ENCODE measurements at regions not wholly inside any gene's neighbourhood (a gene's known extent, or its start where the extent isn't known, plus 50 kb on each side); places are given as distances from the start of the nearest gene placed in this dataset.

DNA sequence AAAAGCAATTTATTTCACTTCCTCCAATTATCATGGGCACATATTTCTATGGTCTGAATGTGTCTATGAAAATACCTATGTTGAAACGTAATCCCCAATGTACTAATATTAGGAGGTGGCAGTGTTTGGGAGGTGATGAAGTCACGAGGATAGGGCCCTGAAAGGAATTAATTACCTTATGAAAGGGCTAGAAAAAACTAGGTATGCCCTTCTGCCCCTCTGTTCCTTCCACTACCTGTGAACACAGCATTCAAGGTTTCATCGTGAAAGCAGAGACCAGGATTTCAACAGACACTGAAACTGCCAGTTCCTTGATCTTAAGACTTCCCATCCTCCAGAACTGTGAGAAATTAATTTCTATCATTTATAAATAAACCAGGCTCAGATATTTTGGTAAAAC lies 1037.1 kb upstream of the C9orf72 start:
- H3K27ac ChIP-seq = no peak overlapping the region
- TF ChIP-seq, protein P1, sequence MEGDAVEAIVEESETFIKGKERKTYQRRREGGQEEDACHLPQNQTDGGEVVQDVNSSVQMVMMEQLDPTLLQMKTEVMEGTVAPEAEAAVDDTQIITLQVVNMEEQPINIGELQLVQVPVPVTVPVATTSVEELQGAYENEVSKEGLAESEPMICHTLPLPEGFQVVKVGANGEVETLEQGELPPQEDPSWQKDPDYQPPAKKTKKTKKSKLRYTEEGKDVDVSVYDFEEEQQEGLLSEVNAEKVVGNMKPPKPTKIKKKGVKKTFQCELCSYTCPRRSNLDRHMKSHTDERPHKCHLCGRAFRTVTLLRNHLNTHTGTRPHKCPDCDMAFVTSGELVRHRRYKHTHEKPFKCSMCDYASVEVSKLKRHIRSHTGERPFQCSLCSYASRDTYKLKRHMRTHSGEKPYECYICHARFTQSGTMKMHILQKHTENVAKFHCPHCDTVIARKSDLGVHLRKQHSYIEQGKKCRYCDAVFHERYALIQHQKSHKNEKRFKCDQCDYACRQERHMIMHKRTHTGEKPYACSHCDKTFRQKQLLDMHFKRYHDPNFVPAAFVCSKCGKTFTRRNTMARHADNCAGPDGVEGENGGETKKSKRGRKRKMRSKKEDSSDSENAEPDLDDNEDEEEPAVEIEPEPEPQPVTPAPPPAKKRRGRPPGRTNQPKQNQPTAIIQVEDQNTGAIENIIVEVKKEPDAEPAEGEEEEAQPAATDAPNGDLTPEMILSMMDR (IDR thresholded peaks at IDR 0.05) = no peak
- no peaks in the 10 kb centered on the region for H3K9me3 ChIP-seq
- no peak overlapping the region for H3K4me3 ChIP-seq
- H3K36me3 ChIP-seq = no peaks in the 10 kb centered on the region
- H3K4me1 ChIP-seq = no peaks in the 10 kb centered on the region
- intact Hi-C loops (cut with DNase I) = no loop called here
- no peak for DNase-seq (ENCODE audit: low spot score in 2 of 2)
- H3K27me3 ChIP-seq = no peaks in the 10 kb centered on the region

DNA sequence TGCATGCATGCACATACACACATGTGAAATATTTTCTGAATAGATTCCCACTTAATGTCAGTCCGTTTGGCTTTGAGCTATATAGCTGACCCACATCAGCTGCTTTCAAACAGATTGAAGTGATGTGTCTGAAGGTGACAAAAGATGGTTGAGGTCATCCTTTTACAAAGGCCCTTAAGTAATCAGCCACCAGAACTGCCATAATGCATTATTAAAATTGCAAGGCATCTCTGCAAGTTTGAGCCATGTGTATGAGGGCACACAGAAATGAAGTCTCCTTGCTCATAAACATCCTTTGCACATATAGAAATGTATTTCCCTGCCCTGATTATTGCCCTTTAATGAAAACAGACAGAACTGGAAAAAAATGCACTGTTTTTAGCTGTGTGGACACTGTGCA lies 1043.0 kb upstream of the C9orf72 start:
- Histone ChIP-seq H3K36me3 (no peaks in the 10 kb centered on the region), H3K27ac (no peak overlapping the region), H3K4me1 (no peaks in the 10 kb centered on the region), H3K4me3 (no peak overlapping the region), H3K9me3 (no peaks in the 10 kb centered on the region), H3K27me3 (no peaks in the 10 kb centered on the region)
- DNase-seq (ENCODE audit: low spot score in 2 of 2) = no peak
- intact Hi-C loops (cut with DNase I) = no loop called here
- TF ChIP-seq, protein P1 (IDR thresholded peaks at IDR 0.05) = no peak

DNA sequence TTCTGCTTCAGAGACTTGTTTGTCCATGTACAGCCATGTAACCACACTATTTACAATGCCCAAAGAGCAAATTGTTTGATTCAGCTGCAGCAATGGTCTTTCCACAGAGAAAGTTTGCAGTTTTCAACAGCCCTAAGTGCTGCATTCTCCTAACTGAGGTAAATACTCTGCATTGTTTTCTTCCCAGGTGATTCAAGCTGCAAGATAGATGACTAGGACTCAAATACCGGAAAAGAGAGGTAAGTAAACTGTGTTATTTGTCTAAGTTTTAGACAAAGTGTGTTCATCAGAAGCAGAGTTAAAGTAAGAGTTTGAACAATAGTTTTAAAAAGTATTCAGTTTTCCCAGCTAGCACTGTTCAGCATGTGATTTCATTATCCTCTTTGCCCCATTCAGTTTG lies 1046.7 kb upstream of the C9orf72 start:
- no peak overlapping the region for H3K27ac ChIP-seq
- intact Hi-C loops (cut with DNase I) = no loop called here

GRCh38 chr9:28620661-28621060 lies 1047.4 kb upstream of the C9orf72 start:
- H3K27ac ChIP-seq = no peak overlapping the region
- no peak overlapping the region for H3K4me3 ChIP-seq
- no peaks in the 10 kb centered on the region for H3K36me3 ChIP-seq
- H3K27me3 ChIP-seq = no peaks in the 10 kb centered on the region
- peaks cover 0 to 4% of the 10 kb centered on the region in 2 donors for H3K9me3 ChIP-seq
- TF ChIP-seq, protein P1 (IDR thresholded peaks at IDR 0.05) = no peak
- intact Hi-C loops (cut with DNase I) = no loop called here
- no peaks in the 10 kb centered on the region for H3K4me1 ChIP-seq
- DNase-seq (ENCODE audit: low spot score in 2 of 2) = no peak

More for the DNA sequence above, 1046.7 kb upstream of the C9orf72 start:
- TF ChIP-seq, protein P1 (IDR thresholded peaks at IDR 0.05) = no peak
- no peaks in the 10 kb centered on the region for H3K36me3 ChIP-seq
- H3K4me3 ChIP-seq = no peak overlapping the region
- no peak for DNase-seq (ENCODE audit: low spot score in 2 of 2)
- H3K9me3 ChIP-seq = peaks cover 0 to 4% of the 10 kb centered on the region in 2 donors
- H3K27me3 ChIP-seq = no peaks in the 10 kb centered on the region
- H3K4me1 ChIP-seq = no peaks in the 10 kb centered on the region

GRCh38 chr9:28624771-28625170 lies 1051.5 kb upstream of the C9orf72 start:
- intact Hi-C loops (cut with DNase I) = no loop called here
- H3K4me3 ChIP-seq = no peak overlapping the region
- H3K36me3 ChIP-seq = no peaks in the 10 kb centered on the region

More at GRCh38 chr9:28624771-28625170, 1051.5 kb upstream of the C9orf72 start:
- Histone ChIP-seq H3K4me1 (no peaks in the 10 kb centered on the region), H3K27me3 (no peaks in the 10 kb centered on the region), H3K27ac (no peak overlapping the region), H3K9me3 (peaks cover 0 to 4% of the 10 kb centered on the region in 2 donors)
- DNase-seq (ENCODE audit: low spot score in 2 of 2) = no peak
- TF ChIP-seq, protein P1 (IDR thresholded peaks at IDR 0.05) = no peak

Data from ascending aorta (tissue), 2 donors.